ENCODE measurements at regions not wholly inside any gene's neighbourhood (a gene's known extent, or its start where the extent isn't known, plus 50 kb on each side); places are given as distances from the start of the nearest gene placed in this dataset.
"Not testable (repeated sequence)": the region's sequence is repeated elsewhere in the genome, so short reads cannot be mapped to it uniquely, and the experiment has no call there.

DNA sequence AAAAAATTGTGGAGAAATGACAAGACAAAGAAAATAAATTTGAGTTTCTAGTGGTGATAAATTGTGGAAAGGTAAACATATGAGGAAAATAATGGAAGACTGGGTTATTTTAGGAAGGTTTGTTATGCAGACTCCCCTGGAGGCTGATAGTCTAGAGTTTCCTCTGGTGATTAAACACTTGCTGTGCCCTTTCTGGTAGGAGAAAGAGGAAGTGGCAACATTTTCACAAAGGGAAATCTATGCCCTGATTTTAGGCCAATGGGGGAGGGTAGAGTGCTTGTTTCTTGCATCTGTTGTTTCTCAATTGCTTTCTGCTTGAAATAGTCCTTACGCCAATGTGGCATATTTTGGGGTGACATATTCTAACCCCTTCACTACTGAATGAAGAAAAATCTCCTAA lies 129.1 kb upstream of the DOK5 start (continued):
- TF ChIP-seq CSDC2 (CRISPR knock-in tag; IDR thresholded peaks at IDR 0.05) (no peak), ZFP3 (CRISPR knock-in tag; IDR thresholded peaks at IDR 0.05) (no peak)

DNA sequence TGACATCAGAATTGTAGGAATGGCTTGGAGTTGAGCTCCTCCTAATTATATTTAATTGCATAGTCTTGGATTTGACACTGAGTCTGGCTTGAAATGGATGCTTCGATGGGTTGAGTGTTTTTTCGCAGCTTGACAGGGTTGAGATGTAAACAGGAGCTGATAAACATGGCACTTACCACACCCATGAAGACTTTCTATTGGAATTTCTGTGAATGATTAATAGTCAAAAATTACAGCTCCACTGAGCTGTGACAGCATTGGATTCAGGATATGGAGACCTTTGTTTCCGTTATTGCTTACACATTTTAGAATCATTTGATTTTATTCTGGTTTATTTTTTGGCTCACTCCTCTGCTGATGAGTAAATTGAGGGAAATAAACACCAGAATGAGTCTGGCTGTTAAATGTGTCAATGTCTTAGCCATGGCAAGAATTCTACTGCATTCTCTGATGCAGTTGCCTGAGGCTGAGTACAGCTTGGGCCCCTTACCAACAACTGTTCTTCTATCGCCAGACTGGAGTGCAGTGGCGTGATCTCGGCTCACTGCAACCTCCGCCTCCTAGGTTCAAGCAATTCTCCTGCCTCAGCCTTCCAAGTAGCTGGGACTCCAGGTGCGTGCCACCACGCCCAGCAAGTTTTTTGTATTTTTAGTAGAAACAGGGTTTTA lies 128.1 kb upstream of the DOK5 start:
- TF ChIP-seq PPARA (CRISPR knock-in tag; IDR thresholded peaks at IDR 0.05; ENCODE audit: borderline replicate concordance) (no peak), TCF4 (CRISPR knock-in tag; IDR thresholded peaks at IDR 0.05; ENCODE audit: borderline replicate concordance) (no peak), SNAI2 (CRISPR knock-in tag; IDR thresholded peaks at IDR 0.05) (no peak), OSR1 (CRISPR knock-in tag; IDR thresholded peaks at IDR 0.05) (no peak), BACH2 (CRISPR knock-in tag; IDR thresholded peaks at IDR 0.05; ENCODE audit: borderline replicate concordance) (no peak)
- TF ChIP-seq, protein P1, sequence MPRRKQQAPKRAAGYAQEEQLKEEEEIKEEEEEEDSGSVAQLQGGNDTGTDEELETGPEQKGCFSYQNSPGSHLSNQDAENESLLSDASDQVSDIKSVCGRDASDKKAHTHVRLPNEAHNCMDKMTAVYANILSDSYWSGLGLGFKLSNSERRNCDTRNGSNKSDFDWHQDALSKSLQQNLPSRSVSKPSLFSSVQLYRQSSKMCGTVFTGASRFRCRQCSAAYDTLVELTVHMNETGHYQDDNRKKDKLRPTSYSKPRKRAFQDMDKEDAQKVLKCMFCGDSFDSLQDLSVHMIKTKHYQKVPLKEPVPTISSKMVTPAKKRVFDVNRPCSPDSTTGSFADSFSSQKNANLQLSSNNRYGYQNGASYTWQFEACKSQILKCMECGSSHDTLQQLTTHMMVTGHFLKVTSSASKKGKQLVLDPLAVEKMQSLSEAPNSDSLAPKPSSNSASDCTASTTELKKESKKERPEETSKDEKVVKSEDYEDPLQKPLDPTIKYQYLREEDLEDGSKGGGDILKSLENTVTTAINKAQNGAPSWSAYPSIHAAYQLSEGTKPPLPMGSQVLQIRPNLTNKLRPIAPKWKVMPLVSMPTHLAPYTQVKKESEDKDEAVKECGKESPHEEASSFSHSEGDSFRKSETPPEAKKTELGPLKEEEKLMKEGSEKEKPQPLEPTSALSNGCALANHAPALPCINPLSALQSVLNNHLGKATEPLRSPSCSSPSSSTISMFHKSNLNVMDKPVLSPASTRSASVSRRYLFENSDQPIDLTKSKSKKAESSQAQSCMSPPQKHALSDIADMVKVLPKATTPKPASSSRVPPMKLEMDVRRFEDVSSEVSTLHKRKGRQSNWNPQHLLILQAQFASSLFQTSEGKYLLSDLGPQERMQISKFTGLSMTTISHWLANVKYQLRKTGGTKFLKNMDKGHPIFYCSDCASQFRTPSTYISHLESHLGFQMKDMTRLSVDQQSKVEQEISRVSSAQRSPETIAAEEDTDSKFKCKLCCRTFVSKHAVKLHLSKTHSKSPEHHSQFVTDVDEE (CRISPR knock-in tag; IDR thresholded peaks at IDR 0.05) = no peak
- no peak for ATAC-seq

DNA sequence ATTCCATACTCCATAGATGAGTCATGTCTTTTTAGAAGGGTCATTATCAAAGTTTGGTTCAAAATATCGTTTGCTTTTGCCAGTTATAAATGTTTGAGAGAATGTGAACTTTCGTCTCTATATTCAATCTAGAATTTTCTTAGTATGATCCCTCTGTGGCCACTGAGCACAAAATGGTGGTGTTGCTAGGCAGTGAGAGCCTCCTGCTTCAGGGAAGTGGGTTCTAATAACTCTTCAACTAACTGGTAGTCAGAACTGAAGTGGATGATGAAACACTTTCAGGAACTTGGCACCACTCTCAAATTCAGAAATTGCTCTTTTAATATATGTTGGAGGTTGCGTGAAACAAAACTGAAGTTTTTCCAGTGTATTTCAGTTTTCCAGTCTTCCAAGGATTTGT lies 125.0 kb upstream of the DOK5 start:
- ATAC-seq = no peak
- TF ChIP-seq, protein P1 (CRISPR knock-in tag; IDR thresholded peaks at IDR 0.05) = no peak
- TF ChIP-seq SNAI2 (CRISPR knock-in tag; IDR thresholded peaks at IDR 0.05) = no peak

DNA sequence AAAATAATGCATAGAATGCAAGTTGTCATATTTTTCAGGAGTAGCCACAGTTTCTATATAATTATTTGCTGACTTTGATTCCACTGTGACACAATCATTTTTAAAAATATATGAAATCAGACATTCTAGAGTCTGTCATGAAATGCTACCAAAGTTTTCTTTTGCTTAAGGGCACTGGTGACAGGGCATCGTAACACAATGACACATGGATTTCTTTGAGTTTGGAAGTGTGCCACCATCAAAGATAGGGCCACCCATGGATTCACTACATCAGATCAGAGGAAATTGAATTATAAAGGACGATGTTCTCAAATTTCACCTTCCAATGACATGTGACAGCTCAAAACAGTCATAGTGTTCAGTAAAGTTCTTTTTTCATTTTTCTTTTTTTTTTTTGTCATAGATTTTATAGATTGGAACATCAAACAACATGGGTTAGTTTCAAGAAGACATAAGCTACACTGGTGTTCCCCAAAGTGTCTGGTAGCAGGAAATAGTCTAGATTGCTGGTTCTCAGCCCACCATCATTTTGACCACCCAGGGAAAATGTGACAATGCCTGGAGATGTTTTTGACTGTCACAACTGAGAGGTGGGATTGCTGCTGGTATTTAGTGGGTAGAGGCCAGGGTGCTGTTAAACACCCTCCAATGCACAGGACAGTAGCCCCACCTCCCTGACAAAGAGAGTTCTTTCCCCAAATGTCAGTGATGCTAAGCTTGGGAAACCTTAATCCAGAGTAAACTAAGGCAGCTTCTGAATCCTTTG lies 123.8 kb upstream of the DOK5 start:
- TF ChIP-seq ISL1 (CRISPR knock-in tag; IDR thresholded peaks at IDR 0.05) = no peak
- no peak for TF ChIP-seq ESRRG (CRISPR knock-in tag; IDR thresholded peaks at IDR 0.05)
- TF ChIP-seq, protein P2, sequence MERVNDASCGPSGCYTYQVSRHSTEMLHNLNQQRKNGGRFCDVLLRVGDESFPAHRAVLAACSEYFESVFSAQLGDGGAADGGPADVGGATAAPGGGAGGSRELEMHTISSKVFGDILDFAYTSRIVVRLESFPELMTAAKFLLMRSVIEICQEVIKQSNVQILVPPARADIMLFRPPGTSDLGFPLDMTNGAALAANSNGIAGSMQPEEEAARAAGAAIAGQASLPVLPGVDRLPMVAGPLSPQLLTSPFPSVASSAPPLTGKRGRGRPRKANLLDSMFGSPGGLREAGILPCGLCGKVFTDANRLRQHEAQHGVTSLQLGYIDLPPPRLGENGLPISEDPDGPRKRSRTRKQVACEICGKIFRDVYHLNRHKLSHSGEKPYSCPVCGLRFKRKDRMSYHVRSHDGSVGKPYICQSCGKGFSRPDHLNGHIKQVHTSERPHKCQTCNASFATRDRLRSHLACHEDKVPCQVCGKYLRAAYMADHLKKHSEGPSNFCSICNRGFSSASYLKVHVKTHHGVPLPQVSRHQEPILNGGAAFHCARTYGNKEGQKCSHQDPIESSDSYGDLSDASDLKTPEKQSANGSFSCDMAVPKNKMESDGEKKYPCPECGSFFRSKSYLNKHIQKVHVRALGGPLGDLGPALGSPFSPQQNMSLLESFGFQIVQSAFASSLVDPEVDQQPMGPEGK (CRISPR knock-in tag; IDR thresholded peaks at IDR 0.05; ENCODE audit: borderline replicate concordance) = no peak
- TF ChIP-seq ZC3H10 (CRISPR knock-in tag; IDR thresholded peaks at IDR 0.05) = no peak
- TF ChIP-seq ZNF8 (CRISPR knock-in tag; IDR thresholded peaks at IDR 0.05) = no peak
- no peak for TF ChIP-seq CSDC2 (CRISPR knock-in tag; IDR thresholded peaks at IDR 0.05)
- no peak for TF ChIP-seq SNAI2 (CRISPR knock-in tag; IDR thresholded peaks at IDR 0.05)
- TF ChIP-seq, protein P3, sequence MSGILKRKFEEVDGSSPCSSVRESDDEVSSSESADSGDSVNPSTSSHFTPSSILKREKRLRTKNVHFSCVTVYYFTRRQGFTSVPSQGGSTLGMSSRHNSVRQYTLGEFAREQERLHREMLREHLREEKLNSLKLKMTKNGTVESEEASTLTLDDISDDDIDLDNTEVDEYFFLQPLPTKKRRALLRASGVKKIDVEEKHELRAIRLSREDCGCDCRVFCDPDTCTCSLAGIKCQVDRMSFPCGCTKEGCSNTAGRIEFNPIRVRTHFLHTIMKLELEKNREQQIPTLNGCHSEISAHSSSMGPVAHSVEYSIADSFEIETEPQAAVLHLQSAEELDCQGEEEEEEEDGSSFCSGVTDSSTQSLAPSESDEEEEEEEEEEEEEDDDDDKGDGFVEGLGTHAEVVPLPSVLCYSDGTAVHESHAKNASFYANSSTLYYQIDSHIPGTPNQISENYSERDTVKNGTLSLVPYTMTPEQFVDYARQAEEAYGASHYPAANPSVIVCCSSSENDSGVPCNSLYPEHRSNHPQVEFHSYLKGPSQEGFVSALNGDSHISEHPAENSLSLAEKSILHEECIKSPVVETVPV (CRISPR knock-in tag; IDR thresholded peaks at IDR 0.05) = no peak
- no peak for TF ChIP-seq ZNF565 (CRISPR knock-in tag; conservative IDR thresholded peaks at IDR 0.05; ENCODE audit: low read depth)
- TF ChIP-seq ZFP30 (CRISPR knock-in tag; IDR thresholded peaks at IDR 0.05) = no peak
- no peak for ATAC-seq

DNA sequence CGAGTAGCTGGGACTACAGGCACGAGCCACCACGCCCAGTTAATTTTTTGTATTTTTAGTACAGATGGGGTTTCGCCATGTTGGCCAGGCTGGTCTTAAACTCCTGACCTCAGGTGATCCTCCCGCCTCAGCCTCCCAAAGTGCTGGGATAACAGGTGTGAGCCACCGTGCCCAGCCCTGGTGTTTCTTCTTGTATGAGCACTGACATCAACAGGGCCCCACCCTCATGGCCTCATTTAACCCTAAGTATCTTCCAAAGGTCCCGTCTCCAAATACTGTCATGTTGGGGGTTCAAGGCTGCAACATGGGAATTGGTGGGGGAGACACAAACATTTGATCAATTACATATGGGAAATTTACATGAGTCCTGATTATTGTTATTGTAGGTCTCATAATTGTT lies 122.9 kb upstream of the DOK5 start:
- ATAC-seq = not testable (repeated sequence)
